GM12878 (cell line): ENCODE measurements at regions not wholly inside any gene's neighbourhood (a gene's known extent, or its start where the extent isn't known, plus 50 kb on each side); places are given as distances from the start of the nearest gene placed in this dataset.

Experiments used
- FOXK2 ChIP-seq: fragments of 450-650 bp; IDR thresholded peaks from 2 replicates; pipeline ENCODE4 v1.6.1; 2017; ENCODE audit warnings: mild to moderate bottlenecking, moderate library complexity
- JUND ChIP-seq: IDR thresholded peaks from 2 replicates; pipeline ENCODE4 v1.6.1; 2012; ENCODE audit warnings: low read depth, mild to moderate bottlenecking, low read length, improper control_type of control experiment, moderate library complexity
- POLR2A ChIP-seq: IDR thresholded peaks from 2 replicates; pipeline ENCODE4 v1.6.1; 2011; ENCODE audit warnings: low read depth, mild to moderate bottlenecking, low read length
- TAF1 ChIP-seq: IDR thresholded peaks from 2 replicates; pipeline ENCODE4 v1.6.1; 2011; ENCODE audit warnings: mild to moderate bottlenecking, low read depth, low read length, borderline replicate concordance
- ZNF274 ChIP-seq: IDR thresholded peaks from one replicate; pipeline ENCODE4 v1.8.0; 2011; ENCODE audit not compliant: insufficient read length, insufficient read depth
- TF ChIP-seq, protein P1 (sequence below), 3 experiments: IDR thresholded peaks in 2 of 3; conservative IDR thresholded peaks in 1 of 3; 2 replicates each; pipeline ENCODE4 v1.5.1; 2011; ENCODE audit warnings: low read depth in 3 of 3, low read length in 3 of 3, mild to moderate bottlenecking in 3 of 3, control low read depth in 2 of 3, moderate library complexity in 2 of 3, inconsistent platforms in 1 of 3, mixed read lengths in 1 of 3; ENCODE audit not compliant: control insufficient read depth in 2 of 3, insufficient read depth in 1 of 3; ENCODE audit errors: extremely low read depth in 1 of 3

- no peak for TF ChIP-seq JUND
- no peak for TF ChIP-seq POLR2A
- no peak for TF ChIP-seq ZNF274
- no peak for TF ChIP-seq TAF1
- TF ChIP-seq, protein P1, sequence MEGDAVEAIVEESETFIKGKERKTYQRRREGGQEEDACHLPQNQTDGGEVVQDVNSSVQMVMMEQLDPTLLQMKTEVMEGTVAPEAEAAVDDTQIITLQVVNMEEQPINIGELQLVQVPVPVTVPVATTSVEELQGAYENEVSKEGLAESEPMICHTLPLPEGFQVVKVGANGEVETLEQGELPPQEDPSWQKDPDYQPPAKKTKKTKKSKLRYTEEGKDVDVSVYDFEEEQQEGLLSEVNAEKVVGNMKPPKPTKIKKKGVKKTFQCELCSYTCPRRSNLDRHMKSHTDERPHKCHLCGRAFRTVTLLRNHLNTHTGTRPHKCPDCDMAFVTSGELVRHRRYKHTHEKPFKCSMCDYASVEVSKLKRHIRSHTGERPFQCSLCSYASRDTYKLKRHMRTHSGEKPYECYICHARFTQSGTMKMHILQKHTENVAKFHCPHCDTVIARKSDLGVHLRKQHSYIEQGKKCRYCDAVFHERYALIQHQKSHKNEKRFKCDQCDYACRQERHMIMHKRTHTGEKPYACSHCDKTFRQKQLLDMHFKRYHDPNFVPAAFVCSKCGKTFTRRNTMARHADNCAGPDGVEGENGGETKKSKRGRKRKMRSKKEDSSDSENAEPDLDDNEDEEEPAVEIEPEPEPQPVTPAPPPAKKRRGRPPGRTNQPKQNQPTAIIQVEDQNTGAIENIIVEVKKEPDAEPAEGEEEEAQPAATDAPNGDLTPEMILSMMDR (IDR thresholded peaks at IDR 0.05 in 2 of 3, conservative IDR thresholded peaks at IDR 0.05 in 1 of 3; ENCODE audit: control insufficient read depth in 2 of 3, extremely low read depth in 1 of 3, insufficient read depth in 1 of 3, low read depth in 3 of 3, low read length in 3 of 3), result no peak
- no peak for TF ChIP-seq FOXK2
Measured at GRCh38 chr10:2196272-2196671, 458.9 kb upstream of the ADARB2 start.
